NCI-H2171 (cell line): ENCODE measurements at regions not wholly inside any gene's neighbourhood (a gene's known extent, or its start where the extent isn't known, plus 50 kb on each side); places are given as distances from the start of the nearest gene placed in this dataset.

Experiments
- DNase-seq: peaks from one replicate; lab custom pipeline; 2025; lab: John Stamatoyannopoulos, UW

DNA sequence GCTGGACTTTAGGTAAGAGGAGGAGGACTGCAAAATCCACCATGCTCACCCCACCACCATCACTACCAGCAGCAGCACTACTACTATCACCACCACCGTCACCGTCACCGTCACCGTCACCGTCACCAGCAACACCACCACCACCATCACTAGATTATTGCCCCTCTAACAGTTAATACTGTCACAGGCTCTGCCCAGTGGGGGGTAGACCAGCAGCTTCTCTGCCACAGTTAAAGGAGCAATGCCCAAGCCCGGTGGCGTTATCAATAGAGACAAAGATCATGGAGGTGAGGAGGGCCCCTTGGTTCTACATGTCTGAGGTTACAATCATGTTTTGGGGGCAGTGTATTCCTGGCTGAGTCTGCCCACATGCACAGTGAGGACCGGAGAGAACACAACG lies 184.4 kb upstream of the DYNLRB2 start:
- no peak for DNase-seq

DNA sequence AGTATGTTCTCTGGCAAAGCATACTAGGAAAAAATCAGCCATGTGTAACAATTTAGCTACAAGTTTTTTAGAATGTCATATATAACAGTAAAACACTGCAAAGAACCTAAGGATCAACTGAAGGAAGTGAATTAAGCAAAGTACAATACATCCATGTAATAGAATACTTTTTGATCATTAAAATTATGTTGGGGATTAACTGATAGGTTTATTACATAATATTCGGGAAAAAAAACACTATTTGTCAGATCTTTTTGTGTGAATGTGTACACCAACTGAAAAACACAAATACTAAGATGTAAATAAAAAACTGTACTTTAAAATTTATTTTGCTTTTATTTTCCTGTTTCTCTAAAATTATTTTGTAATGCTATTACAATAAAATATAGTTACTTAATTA lies 185.5 kb upstream of the DYNLRB2 start:
- DNase-seq: no peak

DNA sequence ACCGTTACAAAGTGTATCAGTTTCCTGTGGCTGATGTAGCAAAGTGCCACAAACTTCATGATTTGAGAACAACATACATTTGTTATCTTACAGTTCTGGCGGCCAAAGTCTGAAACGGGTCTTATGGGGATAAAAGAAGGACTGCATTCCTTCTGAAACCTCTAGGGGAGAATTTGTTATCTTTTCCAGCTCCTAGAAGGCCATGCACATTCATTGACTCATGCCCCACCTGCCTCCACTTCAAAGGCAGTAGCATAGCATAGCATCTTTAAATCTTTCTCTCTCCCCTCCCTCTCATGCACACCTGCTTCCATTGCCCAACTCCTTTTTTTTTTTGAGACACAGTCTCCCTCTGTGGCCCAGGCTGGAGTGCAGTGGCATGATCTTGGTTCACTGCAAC lies 190.7 kb upstream of the DYNLRB2 start:
- DNase-seq: no peak

DNA sequence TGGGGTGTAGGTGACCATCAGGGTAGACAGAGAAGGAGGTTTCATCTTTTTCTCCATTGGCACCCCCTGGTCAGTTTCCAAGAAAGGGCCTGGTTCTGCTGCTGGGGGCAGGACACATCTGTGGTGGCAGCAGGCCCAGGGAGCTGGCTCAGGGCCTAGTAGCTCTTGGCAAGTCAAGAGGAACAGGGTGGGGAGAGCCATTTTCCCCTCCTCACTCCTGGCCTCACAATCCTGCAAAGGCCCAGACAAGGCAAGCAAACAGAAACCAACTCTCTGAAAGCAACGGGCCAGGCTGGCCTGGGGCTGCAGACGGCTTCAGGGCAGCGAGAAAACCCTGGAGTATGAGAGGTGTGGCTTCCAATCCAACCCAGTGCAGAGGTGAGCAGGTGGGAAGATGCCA lies 192.9 kb upstream of the DYNLRB2 start:
- DNase-seq: no peak

DNA sequence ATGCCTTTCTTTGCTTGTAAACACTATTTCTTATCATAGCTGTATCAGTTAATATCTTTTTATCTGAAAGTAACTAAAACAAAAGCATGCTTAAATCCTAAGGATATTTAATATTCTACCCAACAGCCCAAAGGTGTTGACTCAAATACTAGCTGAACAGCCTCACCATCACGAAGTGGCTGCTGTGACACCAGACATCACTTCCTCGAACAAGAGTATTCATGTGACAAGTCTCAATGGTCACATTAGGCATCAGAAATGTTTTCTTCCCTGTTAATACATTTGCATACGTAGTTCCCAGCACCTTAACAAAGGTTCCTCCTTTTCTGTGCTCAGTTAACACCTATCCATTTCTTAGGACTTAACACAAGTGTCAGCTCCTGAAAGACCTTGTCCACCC lies 193.8 kb upstream of the DYNLRB2 start:
- no peak for DNase-seq

DNA sequence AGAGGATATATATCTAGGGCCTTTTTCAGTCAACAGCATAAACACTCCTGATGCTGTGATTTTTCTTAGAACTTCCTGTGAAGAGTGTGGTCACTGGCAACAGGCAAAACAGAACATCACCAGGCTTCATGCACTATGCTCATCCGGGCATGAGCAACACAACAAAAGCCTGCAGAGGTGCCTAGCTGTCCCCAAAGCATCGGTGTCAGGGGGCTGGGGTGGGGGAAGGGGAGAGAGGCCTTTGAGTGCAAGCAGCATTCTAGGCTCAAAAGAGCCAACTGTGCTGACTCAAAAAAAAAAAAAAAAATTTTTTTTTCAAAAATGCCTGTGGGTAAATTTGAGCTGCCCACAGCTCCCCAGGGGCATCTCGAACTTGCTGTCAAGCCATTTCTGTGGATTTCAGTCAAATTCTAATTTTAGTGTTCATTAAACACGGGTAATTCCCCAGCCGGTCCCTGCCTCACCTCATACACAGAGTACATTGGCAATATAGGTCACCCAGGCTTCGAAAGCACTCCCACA lies 194.6 kb upstream of the DYNLRB2 start:
- DNase-seq: no peak

DNA sequence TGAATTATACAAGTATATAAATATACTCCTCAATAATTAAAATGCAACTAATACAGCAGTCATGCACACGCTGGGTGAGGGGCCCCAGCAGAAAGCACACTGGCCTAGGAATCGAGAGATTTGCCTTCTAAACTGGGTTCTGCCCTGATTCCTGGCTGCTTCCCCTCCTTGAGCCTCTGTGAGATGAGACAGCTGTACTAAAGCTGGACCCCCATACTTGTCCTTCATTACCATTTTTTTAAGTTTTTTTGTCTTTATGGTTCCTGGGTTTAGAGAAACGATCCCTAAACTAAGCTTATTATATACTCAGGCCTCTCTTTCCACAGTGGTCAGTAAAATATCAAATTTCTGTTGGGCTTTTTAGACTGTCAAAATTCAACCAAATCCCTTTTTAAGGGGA lies 195.1 kb upstream of the DYNLRB2 start:
- DNase-seq: no peak

DNA sequence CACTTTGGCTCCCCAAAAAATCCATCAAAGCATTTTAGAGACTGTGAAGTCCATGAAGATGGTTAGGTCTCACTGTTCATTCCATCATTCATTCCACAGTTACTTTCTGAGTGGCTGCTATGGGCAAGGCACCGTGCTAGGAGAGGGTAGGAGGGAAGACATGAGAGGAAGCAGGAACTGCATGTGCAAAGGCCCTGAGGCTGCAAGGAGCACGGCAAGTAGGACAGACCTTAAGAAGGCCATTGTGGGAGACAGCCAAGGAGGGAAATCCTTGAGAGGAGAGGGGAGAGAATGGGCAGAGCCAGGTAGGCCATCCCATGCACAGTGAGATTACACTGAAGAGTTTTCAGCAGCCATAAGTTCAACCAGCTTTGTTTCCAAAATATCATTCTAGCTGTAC lies 196.2 kb upstream of the DYNLRB2 start:
- no peak for DNase-seq

DNA sequence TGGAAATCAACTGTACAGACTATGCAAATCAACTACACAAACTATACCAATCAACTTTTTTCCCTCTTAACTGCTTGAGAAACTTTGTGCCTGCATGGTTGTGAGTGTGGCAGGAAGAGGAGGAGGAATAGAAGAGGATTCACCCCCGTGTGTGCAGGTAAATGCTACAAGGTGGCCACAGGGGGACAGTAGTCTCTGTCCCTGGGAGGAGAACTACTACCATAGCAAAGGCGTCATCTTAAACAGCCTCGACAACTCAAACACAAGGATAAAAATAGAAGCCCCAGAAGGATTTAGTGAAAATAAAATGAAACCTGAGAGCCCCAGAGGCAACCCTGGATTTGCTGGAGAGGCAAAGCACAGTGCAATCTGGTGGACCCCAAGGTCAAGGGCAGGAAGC lies 199.5 kb upstream of the DYNLRB2 start:
- DNase-seq: no peak

DNA sequence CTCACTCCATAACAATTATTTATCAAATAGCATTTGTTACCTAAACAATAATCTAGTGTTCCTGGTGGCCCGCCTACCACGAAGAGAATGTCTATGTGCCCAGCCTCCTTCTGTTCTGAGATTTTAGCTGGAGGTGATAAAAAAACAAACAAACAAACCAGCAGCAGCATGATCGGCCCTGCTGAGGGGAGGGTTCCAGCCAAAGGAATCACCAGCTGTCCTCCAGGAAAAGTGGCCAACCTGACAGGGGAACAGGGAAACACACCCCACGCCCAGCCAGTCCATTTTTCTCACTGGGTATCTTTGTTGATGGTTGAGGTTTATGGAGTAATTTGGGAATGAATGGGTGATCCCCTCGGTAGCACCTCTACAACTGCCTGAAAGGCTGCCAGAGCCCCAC lies 203.0 kb upstream of the DYNLRB2 start:
- no peak for DNase-seq

DNA sequence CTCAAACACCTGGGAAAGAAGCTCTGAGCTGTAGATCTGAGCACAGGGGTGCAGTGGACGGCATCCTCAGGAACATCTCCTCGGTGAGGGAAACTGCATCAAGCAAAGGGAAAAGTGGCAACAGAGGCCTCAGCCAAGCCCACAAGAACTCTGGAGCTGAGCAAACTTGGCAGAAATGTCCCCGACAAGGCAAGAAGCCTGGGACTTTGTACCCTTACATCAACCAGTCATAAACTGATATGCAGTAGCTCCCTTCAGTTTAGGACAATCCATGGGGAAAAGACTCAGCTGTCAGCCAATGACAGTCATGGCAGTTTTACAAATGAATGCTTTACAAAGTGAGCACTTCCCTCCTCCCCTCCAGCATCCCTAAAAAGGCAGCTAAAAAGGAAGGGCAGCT lies 210.0 kb upstream of the DYNLRB2 start:
- DNase-seq: no peak

DNA sequence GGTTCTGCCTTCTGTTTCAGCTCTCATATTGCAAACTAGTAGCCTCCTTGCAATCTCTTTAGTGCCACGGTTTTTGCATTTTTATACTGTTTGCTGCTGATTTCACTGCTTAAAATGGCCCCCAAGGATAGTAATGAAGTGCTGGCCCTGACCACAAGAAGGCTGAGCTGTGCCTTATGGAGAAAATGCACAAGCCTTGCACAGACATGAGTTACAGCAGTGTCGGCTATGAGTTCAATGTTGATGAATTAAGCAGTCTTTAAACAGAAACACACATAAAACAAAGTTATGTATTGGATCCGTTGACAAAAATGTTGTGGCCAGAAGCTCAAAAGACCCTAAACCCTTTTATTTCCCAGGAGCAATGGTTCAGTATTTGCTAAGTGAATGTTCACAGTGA lies 210.6 kb upstream of the DYNLRB2 start:
- DNase-seq: no peak

DNA sequence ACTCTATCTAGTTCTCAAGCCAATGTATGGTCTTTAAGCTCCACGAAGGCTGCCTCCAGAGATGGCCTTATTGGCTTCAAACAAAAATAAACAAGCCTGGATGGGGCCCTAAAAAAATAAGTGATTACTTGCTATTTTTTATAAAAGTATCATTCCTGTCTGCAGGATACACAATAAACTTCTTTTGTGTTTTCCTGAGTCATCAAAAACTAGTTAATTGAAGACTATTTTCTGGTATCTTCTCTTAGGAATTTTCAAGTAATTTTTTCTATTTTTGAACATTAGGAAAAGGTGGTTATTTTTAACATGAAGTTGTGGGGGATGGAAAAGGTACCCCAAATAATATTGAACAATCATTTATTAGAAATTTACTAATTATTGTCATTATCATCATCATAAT lies 213.1 kb upstream of the DYNLRB2 start:
- DNase-seq: no peak

DNA sequence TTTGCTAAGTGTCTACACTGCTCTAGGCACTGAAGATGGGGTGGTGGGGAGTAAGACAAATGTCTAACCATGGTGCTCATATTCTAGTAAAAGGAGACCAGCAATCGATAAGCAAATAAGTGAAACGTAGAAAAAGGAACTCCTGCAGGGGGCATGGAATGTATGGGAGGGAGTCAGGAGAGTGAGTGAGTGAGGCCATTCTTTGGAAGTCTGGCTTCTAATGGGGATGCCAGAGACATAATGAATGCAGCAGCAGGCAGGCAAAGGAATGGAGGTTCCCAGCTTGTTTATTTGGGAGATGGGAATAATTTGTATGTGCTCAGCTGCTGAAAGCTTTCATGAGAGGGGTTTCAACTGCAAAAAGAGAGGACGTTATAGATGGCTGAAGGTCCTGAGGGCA lies 216.4 kb upstream of the DYNLRB2 start:
- no peak for DNase-seq

DNA sequence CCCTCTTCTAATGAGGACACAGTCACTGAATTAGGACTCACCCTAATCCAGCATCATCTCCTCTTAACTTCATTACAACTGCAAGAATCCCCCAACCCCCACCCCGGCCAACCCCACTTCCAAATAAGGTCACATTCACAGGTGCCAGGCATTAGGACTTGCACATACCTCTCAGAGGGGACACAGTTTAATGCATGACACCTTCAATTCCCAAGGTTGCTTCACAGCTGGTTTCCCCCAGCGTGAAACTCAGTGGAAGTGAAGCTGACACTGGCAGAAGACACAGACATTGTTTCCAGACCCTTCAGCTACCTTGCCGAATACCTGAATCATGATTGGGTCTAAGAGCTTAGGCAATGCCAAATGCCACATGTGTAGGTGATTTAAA lies 217.0 kb upstream of the DYNLRB2 start:
- no peak for DNase-seq

DNA sequence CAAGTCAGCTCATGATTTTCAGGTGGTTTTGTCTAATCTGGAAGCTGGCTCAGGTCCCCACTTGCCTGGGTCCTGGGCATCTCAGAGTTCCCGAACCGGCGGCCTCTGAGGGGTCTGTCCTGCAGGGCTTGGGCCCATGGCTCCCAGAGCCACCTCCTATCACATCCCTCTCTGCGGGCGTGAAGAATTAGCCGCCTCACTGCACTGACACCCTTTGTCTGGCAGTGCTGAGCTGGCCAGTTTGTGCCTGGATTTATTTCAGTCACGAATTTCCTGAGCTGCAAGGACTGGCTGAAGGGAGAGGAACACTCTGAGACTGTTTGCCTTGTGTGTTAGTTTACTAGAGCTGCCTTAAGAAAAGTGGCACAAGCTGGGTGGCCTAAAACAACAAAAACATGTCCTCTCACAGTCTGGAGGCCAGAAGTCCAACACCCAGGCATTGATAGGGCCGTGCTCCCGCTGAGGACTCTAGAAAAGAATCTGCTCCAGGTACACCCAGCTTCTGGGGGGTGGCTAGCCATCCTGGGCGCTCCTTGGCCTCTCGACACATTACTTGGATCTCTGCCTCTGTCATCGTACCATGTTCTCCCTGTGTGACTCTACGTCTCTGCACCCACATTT lies 217.5 kb upstream of the DYNLRB2 start:
- no peak for DNase-seq

DNA sequence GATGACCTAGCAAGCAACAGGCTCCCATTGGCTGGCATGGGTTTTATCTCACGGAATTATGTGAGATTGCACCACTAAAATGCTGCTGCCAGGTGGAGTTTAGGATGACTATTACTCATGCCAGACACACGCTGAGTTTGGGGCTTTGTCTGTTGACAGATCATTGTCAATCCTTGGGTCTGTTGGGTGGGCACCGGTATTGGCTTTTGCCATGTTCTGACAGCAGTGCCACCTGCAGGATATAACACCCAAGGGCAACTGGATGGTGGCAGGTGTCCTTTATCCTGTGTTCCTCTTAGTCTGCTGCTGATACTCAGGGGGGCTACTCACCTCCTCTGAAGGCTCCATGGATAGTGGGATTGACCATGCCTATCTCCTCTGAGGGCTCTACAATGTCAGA lies 221.6 kb upstream of the DYNLRB2 start:
- no peak for DNase-seq

DNA sequence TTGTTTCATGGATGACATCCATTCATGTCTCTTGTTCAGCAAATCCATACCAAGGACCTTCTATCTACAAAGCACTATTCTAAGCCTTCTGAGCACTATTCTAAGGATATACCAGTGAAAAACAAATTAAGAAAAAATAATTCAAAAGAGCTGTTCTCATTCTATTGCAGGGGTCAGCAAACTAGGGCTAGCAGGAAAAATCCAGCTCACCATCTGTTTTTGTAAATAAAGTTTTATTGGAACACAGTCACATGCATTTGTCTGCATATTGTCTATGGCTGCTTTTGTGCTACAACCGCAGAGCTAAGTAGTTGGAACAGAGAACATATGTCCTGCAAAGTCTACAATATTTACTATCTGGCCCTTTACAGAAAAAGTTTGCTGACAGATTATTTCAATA lies 222.7 kb upstream of the DYNLRB2 start:
- DNase-seq: no peak

DNA sequence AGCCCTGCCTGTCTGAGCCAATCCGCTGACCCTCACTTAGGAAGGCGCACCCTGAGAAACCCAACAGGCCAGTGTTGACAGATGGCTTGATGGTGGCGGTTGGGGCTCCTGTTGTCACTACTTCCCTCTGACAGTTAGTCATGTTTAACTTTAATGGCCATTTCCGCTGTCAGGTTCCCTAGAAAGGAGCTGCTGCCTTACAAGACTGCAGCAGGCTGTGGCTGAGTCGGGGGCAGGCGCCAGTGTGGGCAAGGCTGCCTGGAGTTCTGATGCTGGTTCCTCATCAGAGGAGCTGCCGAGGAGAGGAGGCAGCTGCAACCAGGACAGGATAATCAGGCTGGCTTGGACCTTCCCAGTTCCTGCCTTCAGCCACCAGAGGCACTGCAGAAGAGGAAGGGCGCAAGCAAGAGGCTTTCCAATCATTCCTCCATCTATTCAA lies 223.2 kb upstream of the DYNLRB2 start:
- DNase-seq: no peak

DNA sequence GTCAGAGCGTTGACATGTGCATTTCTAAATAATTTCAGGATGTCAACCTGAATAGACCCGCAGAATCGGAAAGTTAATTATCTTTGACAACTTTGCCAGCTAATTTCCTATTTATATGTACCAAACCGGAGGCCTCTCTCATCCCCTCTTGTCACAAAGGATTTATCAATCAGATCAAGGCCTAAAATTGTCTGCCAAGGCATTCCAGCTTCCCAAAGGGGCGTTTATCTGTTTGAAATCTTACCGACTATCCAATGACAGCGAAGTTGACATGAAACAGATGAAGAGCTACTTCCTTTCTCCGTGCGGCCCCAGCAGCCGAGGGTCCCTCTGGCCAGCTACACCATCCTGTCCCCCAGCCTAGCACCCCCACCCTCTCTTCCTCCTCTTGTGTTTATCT lies 223.7 kb upstream of the DYNLRB2 start:
- no peak for DNase-seq

DNA sequence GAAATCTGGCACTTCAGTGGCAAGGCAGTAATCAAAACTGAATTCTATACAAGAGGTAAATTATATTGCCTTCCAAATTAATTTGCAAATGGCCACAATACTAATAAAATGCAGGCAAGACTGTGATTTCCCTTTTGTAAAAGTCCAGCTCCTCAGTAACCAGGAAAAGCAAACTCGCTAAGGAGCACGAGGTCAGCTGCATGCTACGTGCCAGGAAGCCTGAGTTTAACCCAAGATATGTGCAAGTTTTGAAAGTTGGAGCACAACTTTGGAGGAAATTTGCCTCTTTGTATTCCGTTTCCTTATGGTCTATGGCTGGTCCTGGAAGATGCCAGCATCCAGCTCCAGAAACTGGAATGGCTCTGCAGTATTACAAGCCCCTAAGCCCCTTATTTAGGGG lies 226.8 kb upstream of the DYNLRB2 start:
- no peak for DNase-seq

DNA sequence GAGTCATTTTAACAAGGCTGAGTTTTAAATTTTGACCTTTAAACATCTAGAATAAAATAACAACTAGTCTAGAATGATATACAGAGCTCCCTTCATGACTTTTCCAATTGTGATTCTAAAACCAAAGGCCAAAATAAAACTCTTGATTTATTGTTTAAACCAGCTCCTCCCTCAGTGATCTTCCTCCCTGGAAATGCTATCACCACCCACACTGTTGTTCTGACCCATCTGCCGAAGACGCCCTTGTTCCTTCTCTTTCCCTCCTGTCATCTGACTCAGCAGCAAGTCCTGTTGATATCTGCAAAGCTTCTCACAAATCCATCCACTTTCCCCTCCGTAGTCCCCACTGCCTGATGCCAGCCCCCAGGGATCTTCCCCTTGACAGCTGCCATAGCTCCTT lies 231.6 kb upstream of the DYNLRB2 start:
- DNase-seq: no peak

DNA sequence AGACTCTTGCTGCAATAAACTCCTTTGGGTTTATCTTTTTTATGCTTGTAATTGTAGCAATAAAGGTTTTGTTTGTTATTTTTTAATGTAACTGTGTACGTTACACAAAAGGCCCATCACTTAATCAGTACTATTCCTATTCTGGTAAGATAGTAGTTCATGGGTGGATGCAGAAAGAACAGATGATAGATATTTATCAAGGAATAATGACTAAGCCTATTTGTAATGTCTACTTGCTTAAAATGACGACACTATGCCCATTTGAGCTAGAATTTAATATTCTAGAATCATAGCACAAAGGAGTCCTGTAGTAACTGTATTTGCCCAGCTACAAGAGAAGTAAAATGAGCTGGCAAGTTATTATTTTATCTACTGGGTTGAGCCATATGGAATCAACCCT lies 235.4 kb upstream of the DYNLRB2 start:
- no peak for DNase-seq

DNA sequence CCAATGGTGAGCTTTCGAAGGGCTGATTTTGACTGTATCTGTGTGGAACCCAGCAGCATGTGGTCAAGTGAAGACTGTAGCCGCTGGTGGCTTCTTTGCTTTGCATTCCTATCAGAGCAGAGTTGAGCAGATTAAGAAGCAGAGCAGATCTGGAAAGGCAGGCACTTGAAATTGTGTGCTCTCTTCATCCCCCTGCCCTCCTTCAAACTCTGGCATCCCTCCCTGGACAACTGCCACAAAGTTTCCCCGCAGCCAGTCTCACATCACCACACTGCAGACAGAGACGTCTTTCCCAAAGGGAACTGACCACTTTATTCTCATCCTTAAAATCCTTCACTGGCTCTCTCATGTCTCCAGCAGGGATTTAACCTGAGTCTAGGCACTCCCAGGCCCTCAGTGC lies 237.1 kb upstream of the DYNLRB2 start:
- DNase-seq: no peak

DNA sequence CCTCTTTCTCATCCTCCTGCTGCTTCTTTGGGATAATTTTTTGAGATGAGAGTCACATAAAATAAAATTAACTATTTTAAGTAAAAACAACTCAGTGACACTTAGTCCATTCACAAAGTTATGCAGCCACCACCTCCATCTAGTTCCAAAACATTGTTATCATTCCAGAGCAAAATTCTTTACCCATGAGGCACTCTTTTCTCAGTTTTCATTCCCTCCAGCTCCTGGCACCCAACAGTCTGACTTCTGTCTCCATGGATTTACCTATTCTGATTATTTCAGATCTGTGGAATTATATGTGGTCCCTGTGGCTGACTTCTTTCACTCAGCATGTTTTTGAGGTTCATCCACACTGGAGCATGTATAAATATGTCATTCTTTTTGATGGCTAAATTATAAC lies 239.9 kb upstream of the DYNLRB2 start:
- no peak for DNase-seq
